Islet of Langerhans (tissue), 1 donor: ENCODE measurements at regions not wholly inside any gene's neighbourhood (a gene's known extent, or its start where the extent isn't known, plus 50 kb on each side); places are given as distances from the start of the nearest gene placed in this dataset.
"Not testable (repeated sequence)": the region's sequence is repeated elsewhere in the genome, so short reads cannot be mapped to it uniquely, and the experiment has no call there.

Source experiments
- FAIRE-seq: peaks from one replicate; lab custom pipeline; 2011; peaks lifted over from hg19 to GRCh38; lab: Jason Lieb, UNC

DNA sequence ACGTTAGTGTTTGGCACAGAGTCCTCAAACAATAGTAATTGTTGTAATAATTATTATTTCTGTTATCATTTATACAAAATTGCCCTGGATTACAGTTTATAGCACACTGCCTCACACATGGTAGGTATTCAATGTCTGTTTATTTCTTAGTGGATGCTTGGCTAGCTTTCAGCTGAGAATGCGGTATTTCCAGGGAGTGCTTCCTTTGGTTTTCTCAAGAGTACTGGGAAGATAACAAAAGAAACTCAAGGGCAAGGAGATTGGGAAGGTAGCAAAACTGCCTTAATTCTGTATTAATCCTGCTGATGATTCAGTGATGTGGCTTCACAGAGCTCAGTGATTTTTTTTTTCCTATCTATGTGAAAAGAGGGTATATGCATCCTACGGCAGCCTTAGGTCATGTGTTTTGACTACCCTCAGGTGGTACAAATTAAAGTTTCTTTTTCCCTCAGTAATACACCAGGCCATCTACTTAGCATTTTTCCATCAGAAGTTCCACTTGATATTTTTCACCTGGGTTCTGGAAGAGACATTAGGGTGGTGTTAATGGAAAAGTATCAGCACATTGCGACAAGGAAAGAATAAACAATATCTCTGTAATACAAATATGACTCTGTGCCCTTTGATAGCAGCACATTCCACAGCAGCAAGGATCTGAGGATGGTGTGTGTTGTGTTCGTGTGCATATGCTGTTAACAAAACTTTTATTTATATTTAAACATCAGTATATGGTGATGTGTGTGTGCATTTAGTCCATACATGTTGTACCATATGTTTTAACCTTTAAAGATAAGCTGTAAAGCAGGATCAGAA lies 124.3 kb upstream of the RASGEF1B start:
- FAIRE-seq = no peak

DNA sequence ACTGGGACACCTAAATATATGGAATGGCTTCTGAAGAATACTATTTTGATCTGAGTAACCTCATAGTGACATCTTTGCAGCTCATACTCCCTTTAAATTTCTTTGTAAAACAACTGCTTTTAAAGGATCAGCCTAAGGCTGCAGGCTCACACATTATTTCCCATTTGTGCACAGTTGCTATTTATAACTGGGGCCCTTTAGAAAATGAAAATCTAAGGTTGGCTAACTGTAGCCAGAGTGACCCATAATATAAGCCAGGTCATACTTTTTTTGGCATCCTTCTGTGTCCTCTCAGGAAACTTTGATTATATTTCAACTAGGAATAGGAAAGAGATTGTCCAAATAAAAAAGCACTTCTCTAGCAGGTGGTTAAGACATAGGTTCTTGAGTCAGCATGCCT lies 123.6 kb upstream of the RASGEF1B start:
- no peak for FAIRE-seq

DNA sequence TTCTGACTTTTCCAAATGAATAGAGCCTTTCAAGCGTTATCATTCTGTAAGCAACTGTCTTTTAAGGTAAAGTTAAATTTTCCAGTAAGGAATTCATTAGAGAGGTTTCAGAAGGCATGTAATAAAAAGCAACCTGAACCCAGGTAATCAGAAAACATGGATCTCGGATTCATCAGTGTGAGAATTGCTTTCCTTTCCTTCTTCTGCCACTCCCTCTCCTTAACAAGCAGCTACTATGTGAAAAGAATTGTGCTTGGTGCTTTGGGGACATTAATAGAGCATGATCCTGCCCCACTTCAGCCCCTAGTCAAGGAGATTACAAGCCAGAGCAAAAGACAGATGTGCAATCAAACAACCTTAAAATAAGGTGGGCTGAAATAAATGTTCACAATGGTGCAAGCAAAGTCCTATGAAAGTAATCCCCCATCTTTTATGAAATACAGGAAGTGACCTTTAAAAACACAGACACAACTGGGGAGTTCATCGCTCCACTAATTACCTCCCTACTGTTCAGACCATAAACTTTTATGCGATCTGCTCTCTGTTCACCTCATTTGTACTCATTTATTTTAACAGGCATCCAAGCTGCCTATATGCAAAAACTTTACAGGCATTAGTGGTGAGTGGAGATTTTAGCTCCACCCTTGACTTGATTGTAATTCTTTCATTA lies 122.9 kb upstream of the RASGEF1B start:
- no peak for FAIRE-seq

DNA sequence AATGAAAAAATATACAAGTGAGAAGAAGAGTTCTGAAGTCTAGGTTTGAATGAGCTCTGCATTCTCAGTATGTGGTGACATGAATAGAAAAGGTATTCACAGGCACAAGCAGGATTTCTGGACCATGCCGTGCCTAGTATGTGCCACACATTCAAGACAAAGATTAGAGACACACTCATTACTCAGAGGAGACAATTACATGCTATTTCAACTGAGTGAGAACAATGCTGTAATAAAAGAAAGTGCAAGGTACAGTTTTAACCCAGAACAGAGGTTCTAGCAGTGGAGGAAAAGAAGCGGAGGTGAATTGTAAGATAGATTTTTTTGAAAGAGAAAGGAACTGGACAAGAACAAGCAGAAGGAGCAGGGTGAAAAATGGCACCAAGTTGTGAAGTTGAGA lies 121.0 kb upstream of the RASGEF1B start:
- FAIRE-seq = no peak

DNA sequence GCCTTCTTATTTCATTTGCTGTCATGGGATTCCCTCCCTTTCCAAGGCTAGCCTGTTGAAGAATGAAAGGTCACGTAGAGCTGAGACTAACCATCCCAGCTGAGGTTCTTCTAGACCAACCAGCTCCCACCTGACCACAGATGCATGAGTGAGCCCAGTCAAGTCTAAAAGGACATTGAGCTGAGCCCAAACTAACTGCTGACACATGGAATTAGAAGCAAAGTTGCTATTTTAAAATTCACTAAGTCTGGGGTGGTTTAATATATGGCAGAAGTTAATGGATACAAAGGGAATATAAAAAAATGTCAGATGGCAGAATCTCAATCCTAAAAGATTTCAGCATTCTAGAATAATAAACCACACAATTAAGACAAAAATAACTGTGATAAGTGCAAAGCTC lies 118.9 kb upstream of the RASGEF1B start:
- FAIRE-seq = no peak

DNA sequence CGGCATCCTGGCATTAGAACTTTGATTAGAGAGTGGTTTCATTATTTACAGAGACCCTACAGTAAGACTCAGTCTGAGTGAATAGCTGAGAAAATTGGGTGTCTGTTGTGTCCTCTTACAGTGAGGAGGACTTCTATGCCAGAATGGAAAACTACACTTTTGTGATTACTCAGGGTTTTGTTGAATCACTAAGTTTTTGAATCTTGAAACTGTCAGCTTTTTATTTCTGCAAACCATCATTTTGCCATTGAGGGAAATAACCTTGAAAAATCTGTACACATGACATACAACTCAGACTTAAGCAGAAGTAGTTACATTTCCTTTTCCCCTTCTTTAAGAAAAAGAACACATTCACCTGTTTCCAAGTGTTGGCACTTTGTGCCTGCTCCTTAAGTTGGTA lies 117.6 kb upstream of the RASGEF1B start:
- FAIRE-seq = no peak

DNA sequence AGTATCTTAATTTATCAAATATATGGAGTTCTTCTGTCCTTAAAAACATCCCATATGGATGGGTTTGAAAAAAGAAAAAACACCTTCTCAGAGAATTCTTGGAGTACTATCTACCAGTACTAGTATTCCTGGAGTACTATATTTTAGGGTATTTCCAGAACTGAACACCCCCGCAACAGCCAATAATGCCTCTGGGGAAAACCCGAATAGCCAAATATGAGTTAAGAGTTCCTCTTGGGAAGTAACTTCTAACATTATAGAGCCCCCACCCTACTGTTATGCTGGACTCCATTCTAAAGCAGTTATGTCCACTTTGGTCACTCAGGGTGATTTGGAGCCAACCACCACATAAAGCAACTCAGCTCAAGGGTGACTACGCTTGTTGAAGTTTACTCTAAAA lies 115.0 kb upstream of the RASGEF1B start:
- FAIRE-seq = no peak

DNA sequence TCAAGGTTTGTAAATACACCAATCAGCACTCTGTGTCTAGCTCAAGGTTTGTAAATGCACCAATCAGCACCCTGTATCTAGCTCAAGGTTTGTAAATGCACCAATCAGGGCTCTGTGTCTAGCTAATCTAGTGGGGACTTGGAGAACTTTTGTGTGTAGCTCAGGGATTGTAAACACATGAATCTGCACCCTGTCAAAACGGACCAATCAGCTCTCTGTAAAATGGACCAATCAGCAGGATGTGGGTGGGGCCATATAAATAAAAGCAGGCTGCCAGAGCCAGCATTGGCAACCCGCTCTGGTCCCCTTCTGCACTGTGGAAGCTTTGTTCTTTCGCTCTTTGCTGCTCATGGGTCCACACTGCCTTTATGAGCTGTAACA lies 109.3 kb upstream of the RASGEF1B start:
- not testable (repeated sequence) for FAIRE-seq

DNA sequence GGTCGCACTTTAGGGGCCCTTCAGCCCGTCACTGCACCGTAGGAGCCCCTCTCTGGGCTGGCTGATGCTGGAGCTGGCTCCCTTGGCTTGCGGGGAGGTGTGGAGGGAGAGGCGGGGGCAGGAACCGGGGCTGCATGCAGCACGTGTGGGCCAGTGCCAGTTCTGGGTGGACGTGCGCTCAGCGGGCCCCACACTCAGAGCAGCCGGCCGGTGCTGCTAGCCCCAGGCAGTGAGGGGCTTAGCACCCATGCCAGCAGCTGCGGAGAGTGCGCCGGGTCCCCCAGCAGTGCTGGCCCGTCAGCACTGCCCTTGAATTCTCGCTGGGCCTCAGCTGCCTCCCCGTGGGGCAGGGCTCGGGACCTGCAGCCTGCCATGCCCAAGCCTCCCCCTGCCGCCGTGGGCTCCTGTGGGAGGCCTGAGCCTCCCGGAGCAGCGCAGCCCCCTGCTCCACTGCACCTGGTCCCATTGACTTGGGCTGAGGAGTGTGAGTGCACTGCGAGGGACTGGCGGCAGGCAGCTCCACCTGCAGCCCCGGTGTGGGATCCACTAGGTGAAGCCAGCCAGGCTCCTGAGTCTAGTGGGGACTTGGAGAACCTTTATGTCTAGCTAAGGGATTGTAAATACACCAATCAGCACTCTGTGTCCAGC lies 108.8 kb upstream of the RASGEF1B start:
- no peak for FAIRE-seq

DNA sequence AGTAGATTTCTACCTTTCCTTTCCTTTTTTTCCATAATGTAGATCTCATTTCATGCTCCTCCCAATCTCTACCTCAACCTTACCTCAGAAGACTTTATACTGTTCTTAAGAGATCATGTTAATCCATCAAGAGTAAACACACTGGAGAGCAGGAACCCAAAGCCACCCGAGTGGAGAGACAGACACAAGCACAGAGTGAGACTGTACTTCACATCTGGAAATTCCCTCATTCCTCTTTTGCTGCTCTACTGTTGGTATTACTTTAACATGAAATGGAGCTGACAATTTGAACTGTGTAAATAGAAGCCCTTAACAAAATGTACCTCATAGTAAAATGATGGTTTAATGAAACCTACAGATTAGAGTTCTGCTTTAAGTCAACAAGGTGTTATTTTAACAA lies 105.7 kb upstream of the RASGEF1B start:
- FAIRE-seq = no peak

DNA sequence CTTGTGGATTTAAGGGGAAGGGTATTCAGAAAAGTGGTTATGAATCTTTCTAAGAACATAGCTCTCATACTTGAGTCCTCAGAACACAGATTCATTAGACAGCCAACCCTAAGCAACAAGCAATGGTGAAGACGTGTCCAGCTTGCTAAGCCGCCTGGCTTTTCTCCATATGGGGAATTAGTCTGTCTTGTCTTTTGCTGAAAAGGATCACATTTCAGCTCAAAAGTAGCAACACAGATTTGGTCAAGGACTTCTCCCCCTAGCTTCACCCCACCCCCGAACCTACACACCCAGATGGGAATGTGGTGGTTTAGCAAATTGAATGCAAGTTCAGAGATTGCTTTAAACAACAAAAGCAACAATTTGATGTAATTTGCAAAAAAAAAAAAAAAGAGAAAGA lies 103.3 kb upstream of the RASGEF1B start:
- FAIRE-seq = no peak

DNA sequence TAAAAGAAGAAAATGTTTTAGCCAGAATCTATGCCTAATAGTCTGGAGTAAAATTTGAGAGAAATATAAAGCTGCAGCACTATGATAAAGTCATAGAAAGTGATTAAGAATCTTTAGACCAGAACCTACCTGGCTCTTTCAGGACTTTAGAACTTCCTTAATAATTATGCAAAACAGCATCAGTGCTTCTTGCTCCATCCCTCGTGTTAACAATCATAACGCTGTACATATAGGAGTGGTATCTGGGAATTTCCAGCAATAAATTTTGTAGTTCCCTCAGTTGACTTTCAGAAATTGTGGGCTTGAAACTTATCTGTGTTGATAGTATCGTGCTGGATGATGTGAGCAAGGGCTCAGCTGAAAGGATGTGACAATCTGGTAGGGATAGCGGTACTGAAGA lies 102.1 kb upstream of the RASGEF1B start:
- no peak for FAIRE-seq

DNA sequence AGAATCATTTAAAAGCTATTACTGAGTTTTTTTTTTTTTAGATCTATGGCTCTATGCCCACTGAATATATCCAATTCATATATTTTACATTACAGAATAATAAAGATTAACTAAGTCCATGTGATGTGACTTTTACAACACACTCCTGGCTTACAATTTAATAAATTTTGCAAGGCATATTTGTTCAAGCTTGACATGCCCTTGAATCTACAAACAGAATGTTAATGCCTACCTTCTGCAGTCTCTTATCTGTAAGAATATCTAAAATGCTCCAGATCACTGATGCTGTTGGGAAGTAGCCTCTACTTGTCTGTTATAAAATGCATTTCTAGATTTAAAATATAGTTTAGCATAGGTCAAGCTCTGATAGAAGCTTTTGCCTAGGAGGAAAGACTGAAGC lies 100.7 kb upstream of the RASGEF1B start:
- FAIRE-seq = peak; percentile 64

DNA sequence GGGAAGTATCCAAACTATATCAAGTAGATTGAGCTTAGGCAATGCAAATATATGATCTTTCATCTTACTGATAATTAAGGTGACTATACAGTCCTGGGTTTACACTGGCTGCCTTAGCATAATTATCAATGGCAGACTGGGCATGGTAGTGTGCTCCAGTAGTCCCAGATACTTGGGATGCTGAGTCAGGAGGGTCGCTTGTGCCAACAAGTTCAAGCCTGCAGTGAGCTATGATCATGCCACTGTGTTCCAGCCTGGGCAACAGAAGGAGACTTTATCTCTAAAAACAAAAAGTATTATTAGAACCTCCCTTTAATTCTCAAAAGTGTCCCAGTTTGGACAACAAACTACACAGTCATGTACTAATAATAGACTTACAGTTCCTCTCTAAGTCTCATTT lies 99.4 kb upstream of the RASGEF1B start:
- no peak for FAIRE-seq

DNA sequence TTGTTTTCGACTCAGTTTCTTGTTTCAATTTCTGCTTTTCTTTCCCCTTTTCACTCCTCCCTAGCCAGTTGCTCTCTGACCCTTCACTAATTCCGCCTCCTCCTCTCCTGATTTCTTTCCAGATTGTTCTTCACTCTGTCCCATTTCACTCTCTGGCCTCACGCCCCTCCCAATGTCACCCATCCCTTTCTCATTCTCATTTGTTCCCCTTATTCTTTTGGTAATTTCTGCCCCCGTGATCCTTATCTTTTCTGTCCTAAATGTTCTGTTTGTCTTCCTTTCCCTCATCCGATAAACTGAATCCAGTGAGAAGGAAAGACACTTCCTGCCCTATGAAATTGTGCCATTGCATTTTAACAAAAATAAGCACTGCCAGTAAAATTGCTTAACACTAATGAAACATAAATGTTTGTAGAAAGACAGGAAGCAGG lies 94.5 kb upstream of the RASGEF1B start:
- FAIRE-seq = no peak

DNA sequence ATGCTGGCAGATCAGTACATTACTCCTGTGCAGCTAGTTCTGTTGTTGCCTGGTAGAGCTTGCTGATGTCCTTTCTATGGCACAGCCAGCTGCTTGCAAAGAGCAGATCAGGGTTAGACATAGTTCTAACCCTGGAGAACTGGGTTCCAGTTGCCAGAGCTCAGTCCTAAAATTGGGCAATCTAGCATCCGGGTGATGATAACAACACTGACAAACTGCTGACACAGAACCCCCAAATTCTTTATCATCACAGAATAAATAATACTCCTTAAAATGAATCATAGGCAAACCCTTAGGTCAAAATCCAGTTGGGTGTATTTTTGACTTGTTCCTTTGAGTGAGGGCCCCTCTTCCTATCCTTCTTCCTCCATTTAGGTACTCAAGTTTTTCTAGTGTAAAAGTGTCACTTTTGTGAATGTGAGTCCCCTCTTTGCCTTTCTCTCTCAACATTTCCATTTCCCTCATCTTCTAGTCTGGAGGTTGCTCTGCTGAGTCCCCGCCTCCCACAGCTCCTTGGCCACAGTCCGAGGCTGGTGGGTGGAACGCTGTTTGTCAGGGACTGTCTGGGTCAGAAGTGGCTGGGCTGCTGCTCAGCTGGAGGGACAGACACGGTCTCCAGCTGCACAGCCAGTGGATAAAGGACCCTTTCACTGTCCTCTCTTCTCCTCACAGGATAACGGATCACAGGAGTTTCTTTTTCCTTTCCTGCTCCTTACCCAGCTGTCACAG lies 93.6 kb upstream of the RASGEF1B start:
- no peak for FAIRE-seq

DNA sequence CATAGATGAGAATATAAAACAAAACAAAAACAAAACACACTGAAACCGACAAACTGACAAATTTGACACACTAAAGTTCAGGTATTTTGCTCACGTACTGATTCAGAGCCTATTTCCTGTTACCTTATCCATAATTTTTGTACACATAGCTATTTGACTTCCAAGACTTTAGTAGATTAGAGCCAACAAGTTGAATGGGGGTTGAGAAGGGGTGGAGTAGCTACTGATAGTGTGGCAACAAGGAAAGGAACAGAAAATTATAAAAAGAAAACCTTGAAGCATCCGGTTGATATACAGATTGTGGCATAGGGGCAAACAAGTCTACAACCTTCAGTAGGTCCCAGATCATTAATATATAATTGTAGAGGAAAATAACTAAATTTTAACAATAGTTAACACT lies 92.3 kb upstream of the RASGEF1B start:
- FAIRE-seq = no peak

DNA sequence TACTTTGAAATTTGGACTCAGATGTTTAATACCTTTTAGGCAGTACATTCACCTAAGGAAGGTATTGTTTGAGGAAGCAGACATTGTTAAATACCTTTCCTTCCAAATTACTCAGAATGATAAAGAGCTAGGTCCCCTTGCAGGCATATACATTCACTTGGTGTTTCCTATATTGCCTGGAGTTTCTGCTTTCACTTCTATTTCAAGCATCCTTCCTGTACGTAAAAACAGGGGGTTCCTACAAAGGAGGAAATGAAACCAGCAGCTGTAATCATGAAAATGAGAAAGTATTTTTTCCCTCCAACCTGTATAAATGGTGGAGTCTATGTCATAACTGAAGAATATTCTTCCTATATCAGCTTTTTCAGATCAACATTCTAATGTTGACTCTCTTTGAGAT lies 90.4 kb upstream of the RASGEF1B start:
- no peak for FAIRE-seq

DNA sequence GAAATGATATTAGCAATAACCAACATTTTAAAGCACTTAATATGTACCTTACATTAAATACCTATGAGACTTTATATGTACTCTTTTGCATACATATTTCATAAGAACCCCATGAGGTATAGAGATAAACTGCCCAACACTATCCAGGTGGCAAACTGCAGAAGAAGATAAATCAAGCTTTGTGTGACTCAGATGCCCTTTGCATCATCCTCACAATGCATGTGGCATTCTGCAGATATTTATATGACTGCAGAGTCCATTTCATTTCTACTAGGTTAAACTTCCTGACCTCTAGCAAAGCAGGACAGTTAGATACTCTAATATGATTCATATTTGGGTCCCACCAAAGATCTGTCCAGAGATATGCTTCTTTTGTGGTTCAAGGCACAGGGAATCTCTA lies 85.6 kb upstream of the RASGEF1B start:
- no peak for FAIRE-seq

DNA sequence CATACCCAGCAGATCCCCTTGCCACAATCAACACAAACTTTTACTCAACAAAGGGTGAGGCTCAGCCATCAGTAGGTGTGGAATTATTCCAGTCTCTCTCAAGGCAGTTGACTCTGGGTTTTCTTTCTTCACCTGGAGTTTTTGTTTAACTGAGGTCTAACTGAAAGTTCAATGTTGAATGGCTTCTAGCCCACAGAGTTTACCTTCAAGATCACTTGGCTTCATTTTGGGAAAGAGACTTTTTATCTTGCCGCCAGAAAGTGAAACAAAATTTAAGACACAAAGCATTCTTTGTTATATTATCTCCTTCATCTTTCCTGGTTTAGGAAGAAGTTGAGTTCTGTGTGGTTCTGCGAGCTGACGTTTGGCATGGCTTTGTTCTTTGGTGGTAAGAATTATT lies 83.8 kb upstream of the RASGEF1B start:
- no peak for FAIRE-seq

DNA sequence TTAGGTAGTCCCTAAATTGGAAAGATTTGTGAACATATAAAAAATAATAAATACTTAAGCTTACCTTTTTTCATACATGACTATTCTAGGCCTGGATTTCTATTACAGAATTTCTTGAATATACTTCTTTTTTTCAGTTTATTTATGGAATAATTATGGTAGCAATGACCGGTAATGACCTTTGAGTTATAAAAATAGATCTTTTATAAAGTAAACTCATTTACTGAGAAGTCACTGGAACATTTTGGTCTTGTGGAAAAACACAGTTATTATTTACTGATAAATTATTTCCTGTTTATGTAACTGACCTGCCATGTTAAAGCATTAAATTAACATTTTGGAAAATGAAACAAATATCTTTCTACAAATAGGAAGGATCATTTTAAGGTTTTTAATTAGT lies 80.4 kb upstream of the RASGEF1B start:
- peak; percentile 96 for FAIRE-seq

DNA sequence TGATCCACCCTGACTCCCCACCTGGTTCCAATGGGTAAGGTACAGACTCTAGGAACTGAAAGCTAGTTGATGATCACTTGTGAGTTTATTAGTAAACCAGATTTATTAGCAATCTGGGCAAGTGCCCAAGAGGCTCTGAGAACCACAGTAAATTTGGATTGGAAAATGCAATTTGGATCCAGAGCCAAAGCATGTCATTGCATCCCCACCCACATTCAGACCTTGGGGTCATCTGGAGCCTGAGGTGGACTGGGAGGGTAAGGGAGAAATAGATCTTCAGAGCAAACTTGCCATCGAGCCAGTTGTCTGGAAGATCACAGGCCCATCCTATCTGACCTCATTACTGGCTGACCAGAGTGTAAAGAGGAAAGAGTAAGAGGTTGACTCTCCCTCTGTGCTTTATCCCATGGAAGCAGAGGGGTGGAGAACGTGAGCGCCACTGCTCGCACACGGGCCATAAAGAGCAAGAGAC lies 78.7 kb upstream of the RASGEF1B start:
- no peak for FAIRE-seq

DNA sequence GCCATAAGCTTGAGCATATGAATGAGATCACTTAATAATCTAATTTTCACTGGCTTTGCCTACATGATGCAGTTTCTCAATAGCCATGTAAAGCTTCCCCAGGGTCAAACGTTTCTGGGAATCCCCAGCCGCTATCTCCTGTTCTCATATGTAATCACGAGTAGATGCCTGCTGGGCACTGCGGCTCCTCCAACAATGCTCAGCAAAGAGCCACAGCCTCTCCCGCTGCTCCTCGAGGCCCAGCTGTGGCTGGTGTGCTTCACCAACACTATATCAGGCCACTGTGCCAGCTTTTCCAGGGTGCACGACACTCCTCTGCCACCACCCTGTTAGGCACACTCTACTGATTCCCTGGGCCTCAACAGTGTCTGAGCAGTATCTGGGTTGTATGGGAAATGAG lies 78.3 kb upstream of the RASGEF1B start:
- FAIRE-seq = no peak
